Amygdala (tissue), 56 donors: ENCODE measurements at regions not wholly inside any gene's neighbourhood (a gene's known extent, or its start where the extent isn't known, plus 50 kb on each side); places are given as distances from the start of the nearest gene placed in this dataset.

Experiments
- DNase-seq, 56 donors: peaks; one replicate each; lab custom pipeline; 2025; lab: John Stamatoyannopoulos, UW

DNA sequence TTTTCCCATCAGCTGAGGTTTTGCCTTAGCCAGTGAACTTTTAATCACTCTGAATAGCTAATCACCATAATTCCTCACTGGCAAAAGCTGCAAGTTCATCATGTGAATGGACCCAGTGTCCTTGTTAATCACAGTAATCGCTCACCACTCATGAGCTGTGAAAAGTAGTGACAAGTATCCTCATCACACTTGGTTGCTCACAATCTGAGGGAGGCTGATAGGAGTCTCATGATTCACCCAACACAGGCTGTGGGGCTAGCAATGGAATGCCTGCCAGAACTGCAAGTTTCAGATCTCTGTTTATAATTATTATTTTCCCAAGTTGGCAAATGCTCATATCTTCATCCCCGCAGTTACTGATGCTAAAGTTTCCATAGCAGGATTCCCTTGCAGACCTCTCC is 467.2 kb downstream of the KIF4B start:
- DNase-seq, result peak in 8 of 56 donors; percentile 1 to 16 (median 4)

GRCh38 chr5:155481182-155481581 is 467.6 kb downstream of the KIF4B start:
- no peak for DNase-seq

DNA sequence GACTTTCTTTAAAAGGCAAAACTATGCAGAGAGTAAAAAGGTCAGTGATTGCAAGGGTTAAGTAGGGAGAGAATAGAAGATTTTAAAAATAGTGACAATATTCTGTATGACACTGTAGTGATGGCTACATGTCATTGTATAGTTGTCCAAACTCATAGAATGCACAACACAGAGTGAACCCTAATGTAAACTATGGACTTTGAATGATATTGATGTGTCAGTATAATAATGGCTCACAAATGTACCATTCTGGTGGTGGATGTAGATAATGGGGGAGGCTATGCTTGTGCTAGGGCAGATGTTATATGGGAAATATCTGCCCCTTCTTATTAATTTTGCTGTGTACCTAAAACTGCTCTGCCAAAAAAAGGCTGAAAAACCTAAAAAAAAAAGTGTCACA is 468.9 kb downstream of the KIF4B start:
- no peak for DNase-seq

DNA sequence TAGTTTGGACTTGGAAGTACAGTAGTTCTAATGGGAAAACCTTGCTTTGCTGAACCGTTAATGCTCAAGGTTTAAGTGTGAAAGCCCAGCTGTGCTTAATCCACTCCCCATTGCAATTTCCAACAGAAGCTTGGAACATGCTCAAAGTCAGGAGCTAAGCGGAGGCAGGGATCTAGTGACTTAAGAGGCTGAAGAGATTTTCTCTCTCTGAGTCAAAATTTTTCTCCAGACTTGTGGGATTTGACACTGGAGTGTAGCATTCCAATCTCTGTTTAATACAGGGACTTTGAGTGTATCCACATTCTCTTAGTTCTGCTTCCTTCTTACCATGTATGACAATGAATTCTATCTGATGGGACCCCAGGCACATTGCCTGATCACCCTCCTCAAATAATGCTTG is 471.8 kb downstream of the KIF4B start:
- DNase-seq, result no peak

DNA sequence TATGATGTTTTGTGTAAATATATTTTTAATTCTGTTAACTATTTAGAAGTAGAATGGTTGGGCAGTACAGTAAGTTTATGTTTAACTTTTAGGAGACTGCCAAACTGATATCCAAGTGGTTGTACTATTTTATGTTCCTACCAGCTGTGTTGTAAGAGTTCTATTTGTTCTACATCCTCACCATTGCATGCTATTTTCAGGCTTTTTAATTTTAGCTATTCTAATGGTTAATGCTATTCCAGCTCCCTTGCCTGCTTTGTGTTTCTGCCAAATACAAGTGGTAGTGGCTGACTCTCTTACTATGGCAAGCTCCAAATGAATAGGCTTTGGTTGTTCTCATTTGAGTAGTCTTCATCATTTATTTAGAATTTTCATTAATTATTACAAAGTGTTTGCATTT is 476.4 kb downstream of the KIF4B start:
- DNase-seq, result no peak

- DNase-seq, result no peak
These were observed 478.6 kb downstream of the KIF4B start for GRCh38 chr5:155492191-155492590.

GRCh38 chr5:155504606-155505005 is 491.1 kb downstream of the KIF4B start:
- no peak for DNase-seq

DNA sequence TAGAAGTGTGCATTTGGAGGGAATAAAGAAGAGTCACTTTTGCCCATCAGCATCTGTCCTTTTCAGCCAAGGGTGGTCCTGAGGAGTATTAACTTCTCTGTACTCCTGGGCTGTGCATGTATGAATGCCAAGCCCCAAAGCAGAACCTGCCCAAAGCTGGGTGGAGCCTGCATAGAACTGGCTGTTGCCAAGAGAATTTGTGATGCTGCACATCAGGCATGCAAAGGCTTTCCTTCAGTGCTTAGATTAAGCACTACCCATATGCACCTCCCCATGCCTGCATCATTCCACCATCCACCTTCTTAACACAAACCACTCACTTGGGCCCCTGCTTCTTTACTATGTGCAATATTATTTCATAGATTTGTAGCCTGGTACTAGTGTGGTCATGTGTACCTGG is 493.8 kb downstream of the KIF4B start:
- no peak for DNase-seq

DNA sequence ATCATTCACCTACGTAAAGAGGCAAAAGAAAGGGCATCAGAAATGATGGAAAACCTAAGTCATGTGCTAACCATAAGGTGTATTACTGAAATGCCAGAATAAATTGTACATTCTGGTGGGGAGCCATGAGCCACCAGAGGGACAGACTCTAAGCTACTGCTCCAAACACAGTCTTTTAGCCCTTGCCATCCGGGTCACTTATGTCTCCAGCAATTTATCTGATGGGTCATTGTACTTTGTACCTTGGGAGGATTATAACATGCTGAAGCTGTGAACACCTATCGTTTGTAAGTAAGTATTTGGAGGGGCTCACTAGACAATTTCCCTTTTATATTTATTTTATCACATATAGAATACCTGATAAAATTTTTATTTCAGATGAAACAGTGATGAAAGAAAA is 495.1 kb downstream of the KIF4B start:
- DNase-seq, result no peak

GRCh38 chr5:155512329-155512728 is 498.8 kb downstream of the KIF4B start:
- DNase-seq, result no peak

GRCh38 chr5:155514105-155514563 is 500.6 kb downstream of the KIF4B start:
- DNase-seq, result no peak

GRCh38 chr5:155522540-155522939 is 509.0 kb downstream of the KIF4B start:
- DNase-seq, result no peak

DNA sequence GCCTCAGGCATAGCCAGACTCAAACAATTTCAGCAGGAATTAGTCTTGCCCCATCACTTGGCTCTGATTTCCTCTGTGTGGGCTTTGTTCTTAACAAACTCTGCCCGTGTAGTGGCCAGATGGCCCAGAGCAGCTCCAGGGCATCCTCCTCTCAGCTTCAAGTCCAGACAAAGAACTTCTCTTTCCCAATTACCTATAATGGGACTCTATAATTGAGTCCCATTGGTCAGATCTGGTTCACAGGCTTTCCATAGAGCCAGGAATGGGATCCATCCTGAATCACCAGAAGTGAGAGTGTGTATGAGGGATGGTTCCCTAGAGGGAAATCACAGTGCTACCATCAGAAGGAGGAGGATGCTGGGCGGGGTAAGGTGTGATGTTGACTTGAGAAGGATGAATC is 515.8 kb downstream of the KIF4B start:
- no peak for DNase-seq

DNA sequence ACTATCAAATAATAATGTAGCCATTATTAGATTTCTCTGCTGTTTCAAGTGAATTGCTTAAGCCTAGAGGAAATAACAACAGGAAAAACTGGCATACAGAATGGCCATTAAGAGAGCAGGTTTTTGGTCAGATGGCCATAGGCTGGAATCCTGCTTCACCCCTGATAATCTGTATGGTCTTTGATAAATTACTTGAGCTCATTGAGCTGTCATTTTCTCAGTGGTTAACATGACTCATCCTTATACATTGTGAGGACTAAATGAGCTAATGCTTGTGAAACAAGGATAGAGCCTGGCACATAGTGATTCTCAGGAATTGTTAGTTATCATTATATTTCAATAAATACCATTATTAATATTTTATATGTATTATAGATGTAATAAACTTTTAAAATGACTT is 516.5 kb downstream of the KIF4B start:
- no peak for DNase-seq

DNA sequence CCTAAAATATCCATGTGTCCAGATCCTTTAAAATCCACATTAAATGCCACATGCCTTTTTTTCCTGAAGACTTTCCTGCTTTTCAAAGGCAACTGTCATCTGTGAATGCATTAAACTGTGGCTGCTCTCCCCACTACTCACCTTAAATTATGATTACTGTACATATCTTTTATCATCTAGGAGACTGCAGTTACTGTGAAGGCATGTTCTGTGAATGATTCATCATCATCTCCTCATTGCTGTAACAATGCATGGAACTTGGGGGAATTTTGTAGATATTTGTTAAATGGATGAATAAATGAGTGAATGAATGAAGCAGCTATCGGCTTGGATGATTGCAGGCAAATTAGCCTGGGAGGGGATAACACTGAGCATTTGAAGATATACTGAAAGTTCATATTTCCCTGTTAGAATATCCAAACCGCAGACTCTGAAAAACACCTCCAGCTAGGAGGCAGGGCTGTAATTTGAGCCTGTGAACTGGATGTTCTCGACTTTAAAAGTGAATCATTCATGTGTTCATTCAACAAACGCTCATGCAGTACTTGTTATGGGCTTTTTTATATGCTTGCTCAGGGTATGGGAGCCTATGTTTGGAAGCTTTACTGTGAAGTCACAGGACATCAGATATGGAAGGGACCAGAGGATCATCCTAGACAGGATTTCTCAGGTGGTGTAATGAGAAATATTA is 519.2 kb downstream of the KIF4B start:
- DNase-seq, result no peak

GRCh38 chr5:155540000-155540595 is 526.5 kb downstream of the KIF4B start:
- DNase-seq, result no peak

DNA sequence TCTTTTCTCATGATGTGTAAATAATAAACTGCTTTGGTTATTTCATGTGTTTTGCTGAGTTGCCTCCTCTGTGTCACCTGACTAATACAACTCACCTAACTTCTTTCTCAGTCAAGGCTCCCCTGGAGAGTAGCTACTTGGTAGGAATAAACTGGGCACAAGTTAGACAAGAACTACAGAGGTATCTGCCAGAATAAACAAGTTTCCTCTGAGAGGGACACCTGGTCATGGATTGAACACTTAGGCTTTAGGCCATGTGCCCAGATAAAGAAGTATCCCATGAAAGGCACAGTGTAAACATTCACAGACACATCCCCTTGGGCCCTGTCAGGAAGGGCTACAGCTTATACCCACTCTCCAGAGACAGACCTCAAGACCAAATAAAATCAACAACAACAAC is 532.5 kb downstream of the KIF4B start:
- DNase-seq, result no peak

GRCh38 chr5:155554500-155554899 is 540.9 kb downstream of the KIF4B start:
- DNase-seq, result no peak

DNA sequence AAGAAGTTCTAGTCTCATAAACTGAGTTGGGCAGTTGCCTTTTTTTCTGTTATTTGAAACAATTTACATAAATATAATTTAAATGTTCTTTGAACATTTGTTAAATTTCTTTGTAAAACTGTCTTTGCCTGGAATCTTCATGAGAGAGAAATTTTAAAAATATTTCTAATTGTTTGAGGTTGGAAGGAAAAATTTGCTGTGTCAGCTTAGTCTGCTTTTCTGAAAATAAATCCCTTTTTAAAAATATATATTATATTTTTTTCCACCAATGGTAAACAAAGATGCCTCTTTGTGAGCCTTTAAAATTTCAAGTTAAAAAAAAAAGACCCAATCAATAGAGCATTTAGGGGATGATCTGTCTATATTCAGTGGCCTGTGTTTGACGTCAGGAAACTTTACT is 542.7 kb downstream of the KIF4B start:
- no peak for DNase-seq

DNA sequence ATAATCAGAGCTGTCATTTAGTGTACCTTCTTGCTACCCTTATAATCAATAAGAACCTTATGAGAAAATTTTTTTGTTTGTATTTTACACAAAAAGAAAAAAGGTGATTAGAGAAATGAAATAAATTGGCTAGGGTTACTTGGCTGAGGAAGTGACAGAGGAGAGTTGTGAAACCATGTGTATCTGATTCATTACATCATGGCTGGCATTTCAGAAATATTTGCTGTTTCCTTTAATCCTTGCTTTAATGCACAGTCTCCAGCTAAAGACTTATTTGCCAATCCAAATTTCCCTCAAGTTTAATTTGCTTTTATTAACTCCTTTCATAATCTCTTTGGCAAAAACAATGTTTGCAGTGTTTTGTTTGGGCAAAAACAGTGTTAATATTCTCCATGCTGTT is 543.1 kb downstream of the KIF4B start:
- no peak for DNase-seq

DNA sequence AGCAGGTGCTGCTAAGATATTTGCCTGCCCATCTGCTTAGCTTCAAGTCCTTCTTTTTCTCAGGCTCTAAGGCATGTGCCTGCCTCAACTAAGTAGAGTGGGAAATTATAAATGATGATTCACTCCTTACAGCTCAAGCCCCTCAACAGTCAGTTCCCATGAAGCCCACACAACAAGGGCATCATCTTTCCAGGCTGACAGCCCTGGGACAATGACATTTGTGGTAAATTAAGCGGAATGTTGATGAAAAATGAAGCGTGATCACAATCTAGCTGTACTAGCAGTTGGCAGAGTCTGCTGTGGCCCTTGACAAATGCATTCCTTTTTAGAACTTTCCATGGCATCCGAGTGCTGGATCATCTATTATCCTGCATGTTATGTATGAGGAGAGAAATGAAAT is 548.6 kb downstream of the KIF4B start:
- no peak for DNase-seq

GRCh38 chr5:155564541-155564940 is 551.0 kb downstream of the KIF4B start:
- DNase-seq, result peak in 2 of 56 donors; percentile 1

GRCh38 chr5:155575861-155576260 is 562.3 kb downstream of the KIF4B start:
- DNase-seq, result no peak
